ENCODE measurements at regions not wholly inside any gene's neighbourhood (a gene's known extent, or its start where the extent isn't known, plus 50 kb on each side); places are given as distances from the start of the nearest gene placed in this dataset.

GRCh38 chr18:71743634-71744033 lies 800.5 kb downstream of the CBLN2 start:
- no peak overlapping the region for H3K27ac ChIP-seq (ENCODE audit: low read length)
- H3K36me3 ChIP-seq (ENCODE audit: control insufficient read depth, insufficient read depth, low read length): no peaks in the 10 kb centered on the region
- ATAC-seq (no peak), DNase-seq (ENCODE audit: low read depth, low spot score) (no peak)
- no peak overlapping the region for H3K4me3 ChIP-seq (ENCODE audit: low read depth in 2 of 2, low read length in 2 of 2)
- CTCF ChIA-PET: no interaction called here
- TF ChIP-seq SIN3A (IDR thresholded peaks at IDR 0.05; ENCODE audit: borderline replicate concordance, insufficient read depth, low read depth, low read length): no peak
- no peak for TF ChIP-seq TCF7L2 (IDR thresholded peaks at IDR 0.05; ENCODE audit: low read depth, low read length)
- intact Hi-C loops (cut with micrococcal nuclease; ENCODE audit: unreplicated experiment) (no loop called here), in situ Hi-C loops (cut with HindIII; ENCODE audit: low pct_unique_long_range_greater_than_20kb, low sequenced_read_pairs) (no loop called here)
- no peaks in the 10 kb centered on the region for H3K27me3 ChIP-seq (ENCODE audit: control insufficient read depth, insufficient read depth, low read length)
- H3K4me1 ChIP-seq (ENCODE audit: control insufficient read depth, insufficient read depth, low read length): no peaks in the 10 kb centered on the region
- H3K9me3 ChIP-seq (ENCODE audit: control insufficient read depth, insufficient read depth, low read depth, low read length): no peaks in the 10 kb centered on the region
- BruUV-seq (replicated peaks): no TSS peak
- POLR2A ChIA-PET: no interaction called here

DNA sequence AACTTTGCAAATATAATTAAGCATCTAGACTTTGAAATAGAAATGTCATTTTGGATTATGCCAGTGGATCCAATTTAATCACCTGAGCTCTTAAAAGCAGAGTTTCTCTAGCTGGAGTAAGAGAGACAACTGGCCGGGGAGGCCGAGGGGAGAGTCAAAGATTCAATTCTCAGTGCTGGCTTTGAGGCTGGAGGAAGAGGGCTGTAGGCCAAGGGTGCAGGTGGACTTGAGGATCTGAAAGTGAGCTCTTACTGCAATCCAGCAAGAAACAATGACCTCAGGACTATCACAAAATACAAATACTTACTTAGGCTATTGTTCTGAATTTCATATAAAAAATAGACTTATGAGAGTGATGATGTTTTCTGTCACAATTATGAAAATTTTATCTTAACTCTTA lies 814.5 kb downstream of the CBLN2 start:
- no TSS peak for BruUV-seq (replicated peaks)
- H3K9me3 ChIP-seq (ENCODE audit: control insufficient read depth, insufficient read depth, low read depth, low read length): no peaks in the 10 kb centered on the region
- H3K4me1 ChIP-seq (ENCODE audit: control insufficient read depth, insufficient read depth, low read length): no peaks in the 10 kb centered on the region
- in situ Hi-C loops (cut with HindIII; ENCODE audit: low pct_unique_long_range_greater_than_20kb, low sequenced_read_pairs) (no loop called here), intact Hi-C loops (cut with micrococcal nuclease; ENCODE audit: unreplicated experiment) (no loop called here)
- ChIA-PET POLR2A (no interaction called here), CTCF (no interaction called here)
- no peak overlapping the region for H3K4me3 ChIP-seq (ENCODE audit: low read depth in 2 of 2, low read length in 2 of 2)
- TF ChIP-seq, protein P1, sequence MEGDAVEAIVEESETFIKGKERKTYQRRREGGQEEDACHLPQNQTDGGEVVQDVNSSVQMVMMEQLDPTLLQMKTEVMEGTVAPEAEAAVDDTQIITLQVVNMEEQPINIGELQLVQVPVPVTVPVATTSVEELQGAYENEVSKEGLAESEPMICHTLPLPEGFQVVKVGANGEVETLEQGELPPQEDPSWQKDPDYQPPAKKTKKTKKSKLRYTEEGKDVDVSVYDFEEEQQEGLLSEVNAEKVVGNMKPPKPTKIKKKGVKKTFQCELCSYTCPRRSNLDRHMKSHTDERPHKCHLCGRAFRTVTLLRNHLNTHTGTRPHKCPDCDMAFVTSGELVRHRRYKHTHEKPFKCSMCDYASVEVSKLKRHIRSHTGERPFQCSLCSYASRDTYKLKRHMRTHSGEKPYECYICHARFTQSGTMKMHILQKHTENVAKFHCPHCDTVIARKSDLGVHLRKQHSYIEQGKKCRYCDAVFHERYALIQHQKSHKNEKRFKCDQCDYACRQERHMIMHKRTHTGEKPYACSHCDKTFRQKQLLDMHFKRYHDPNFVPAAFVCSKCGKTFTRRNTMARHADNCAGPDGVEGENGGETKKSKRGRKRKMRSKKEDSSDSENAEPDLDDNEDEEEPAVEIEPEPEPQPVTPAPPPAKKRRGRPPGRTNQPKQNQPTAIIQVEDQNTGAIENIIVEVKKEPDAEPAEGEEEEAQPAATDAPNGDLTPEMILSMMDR (IDR thresholded peaks at IDR 0.05): no peak
- TF ChIP-seq REST (IDR thresholded peaks at IDR 0.05; ENCODE audit: insufficient read depth in 1 of 2, low read depth in 2 of 2, low read length in 1 of 2): no peak
- TF ChIP-seq TCF7L2 (IDR thresholded peaks at IDR 0.05; ENCODE audit: low read depth, low read length): no peak
- TF ChIP-seq SIN3A (IDR thresholded peaks at IDR 0.05; ENCODE audit: borderline replicate concordance, insufficient read depth, low read depth, low read length): no peak
- TF ChIP-seq POLR2AphosphoS5 (IDR thresholded peaks at IDR 0.05; ENCODE audit: low read depth, low read length): no peak
- DNase-seq (ENCODE audit: low read depth, low spot score) (no peak), ATAC-seq (no peak)
- H3K36me3 ChIP-seq (ENCODE audit: control insufficient read depth, insufficient read depth, low read length): no peaks in the 10 kb centered on the region
- no peak overlapping the region for H3K27ac ChIP-seq (ENCODE audit: low read length)
- no peaks in the 10 kb centered on the region for H3K27me3 ChIP-seq (ENCODE audit: control insufficient read depth, insufficient read depth, low read length)

- intact Hi-C loops (cut with micrococcal nuclease; ENCODE audit: unreplicated experiment): no loop called here
- Histone ChIP-seq H3K9me3 (ENCODE audit: control insufficient read depth, insufficient read depth, low read depth, low read length) (no peaks in the 10 kb centered on the region), H3K4me3 (ENCODE audit: low read depth in 2 of 2, low read length in 2 of 2) (no peak overlapping the region), H3K27ac (ENCODE audit: low read length) (no peak overlapping the region), H3K4me1 (ENCODE audit: control insufficient read depth, insufficient read depth, low read length) (no peaks in the 10 kb centered on the region), H3K27me3 (ENCODE audit: control insufficient read depth, insufficient read depth, low read length) (no peaks in the 10 kb centered on the region), H3K36me3 (ENCODE audit: control insufficient read depth, insufficient read depth, low read length) (no peaks in the 10 kb centered on the region)
- ChIA-PET CTCF (no interaction called here), POLR2A (no interaction called here)
- no TSS peak for BruUV-seq (replicated peaks)
- DNase-seq (ENCODE audit: low read depth, low spot score) (no peak), ATAC-seq (no peak)
- TF ChIP-seq, protein P1 (IDR thresholded peaks at IDR 0.05): no peak
- in situ Hi-C loops (cut with HindIII; ENCODE audit: low pct_unique_long_range_greater_than_20kb, low sequenced_read_pairs): no loop called here
Measured at GRCh38 chr18:71727909-71728308, 816.2 kb downstream of the CBLN2 start.
